Tibial artery (tissue), 4 donors: ENCODE measurements at regions not wholly inside any gene's neighbourhood (a gene's known extent, or its start where the extent isn't known, plus 50 kb on each side); places are given as distances from the start of the nearest gene placed in this dataset.

ENCODE experiments used
- DNase-seq, 2 donors: peaks; one replicate each; pipeline ENCODE4 v3.0.0-alpha.2; 2019
- H3K27ac ChIP-seq, 2 donors: fragments of 200-600 bp; sonication (generic) in 1 of 2; 1 replicate in 1 of 2; 2 replicates in 1 of 2; pipeline ENCODE4 v1.5.1; 2018 to 2019; ENCODE audit warnings: mild to moderate bottlenecking in 1 of 2
- H3K27me3 ChIP-seq, 2 donors: fragments of 200-600 bp; sonication (generic) in 1 of 2; one replicate each; pipeline versions ENCODE4 v1.5.1 to v1.6.0; 2016 to 2019
- H3K36me3 ChIP-seq, 3 donors: fragments of 200-600 bp; sonication (generic) in 2 of 3; one replicate each; pipeline ENCODE4 v1.5.1; 2016 to 2019; ENCODE audit warnings: mild to moderate bottlenecking in 2 of 3
- H3K4me1 ChIP-seq, 4 donors: fragments of 200-600 bp; sonication (generic) in 2 of 4; 1 replicate in 3 of 4; 2 replicates in 1 of 4; pipeline ENCODE4 v1.5.1; 2016 to 2019
- H3K4me3 ChIP-seq, 2 donors: fragments of 200-600 bp; sonication (generic) in 1 of 2; 1 replicate in 1 of 2; 2 replicates in 1 of 2; pipeline ENCODE4 v1.5.1; 2018 to 2019; ENCODE audit warnings: mild to moderate bottlenecking in 2 of 2
- H3K9me3 ChIP-seq, 3 donors: fragments of 200-600 bp; sonication (generic) in 1 of 3; one replicate each; pipeline ENCODE4 v1.5.1; 2016 to 2019
- intact Hi-C: fragments of 100-400 bp; cut with DNase I; formaldehyde crosslinking; loops from one replicate; pipeline ENCODE4 v1.15.0; 2023; ENCODE audit warnings: low total_unique reads
- TF ChIP-seq, protein P1 (sequence below), 2 experiments: fragments of 200-600 bp in 1 of 2; fragments of 450-650 bp in 1 of 2; IDR thresholded peaks; one replicate each; pipeline ENCODE4 v1.5.1; 2017 to 2019; ENCODE audit warnings: antibody characterized with exemption in 2 of 2, mild to moderate bottlenecking in 1 of 2, moderate library complexity in 1 of 2

DNA sequence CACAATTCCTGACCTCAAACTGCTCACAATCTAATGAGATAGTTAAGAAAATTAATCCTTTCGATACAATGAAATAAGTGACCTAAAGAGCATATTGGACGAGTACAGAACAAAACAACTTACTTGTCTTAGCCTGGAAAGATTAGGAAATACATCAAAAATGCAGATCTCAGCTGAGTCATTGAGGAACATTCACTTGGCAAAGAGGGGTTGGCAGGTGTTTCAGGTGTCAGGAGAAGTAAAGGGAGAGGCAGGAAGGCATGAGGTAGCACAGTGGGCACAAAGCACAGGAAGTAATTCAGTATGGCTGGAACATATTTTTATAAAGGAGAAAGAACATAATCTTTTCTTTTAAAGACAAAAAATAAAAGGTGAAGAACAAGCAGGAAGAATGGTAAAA, 628.8 kb upstream of the RGMB start:
- intact Hi-C loops = no loop called here
- no peak overlapping the region for H3K4me3 ChIP-seq
- TF ChIP-seq, protein P1, sequence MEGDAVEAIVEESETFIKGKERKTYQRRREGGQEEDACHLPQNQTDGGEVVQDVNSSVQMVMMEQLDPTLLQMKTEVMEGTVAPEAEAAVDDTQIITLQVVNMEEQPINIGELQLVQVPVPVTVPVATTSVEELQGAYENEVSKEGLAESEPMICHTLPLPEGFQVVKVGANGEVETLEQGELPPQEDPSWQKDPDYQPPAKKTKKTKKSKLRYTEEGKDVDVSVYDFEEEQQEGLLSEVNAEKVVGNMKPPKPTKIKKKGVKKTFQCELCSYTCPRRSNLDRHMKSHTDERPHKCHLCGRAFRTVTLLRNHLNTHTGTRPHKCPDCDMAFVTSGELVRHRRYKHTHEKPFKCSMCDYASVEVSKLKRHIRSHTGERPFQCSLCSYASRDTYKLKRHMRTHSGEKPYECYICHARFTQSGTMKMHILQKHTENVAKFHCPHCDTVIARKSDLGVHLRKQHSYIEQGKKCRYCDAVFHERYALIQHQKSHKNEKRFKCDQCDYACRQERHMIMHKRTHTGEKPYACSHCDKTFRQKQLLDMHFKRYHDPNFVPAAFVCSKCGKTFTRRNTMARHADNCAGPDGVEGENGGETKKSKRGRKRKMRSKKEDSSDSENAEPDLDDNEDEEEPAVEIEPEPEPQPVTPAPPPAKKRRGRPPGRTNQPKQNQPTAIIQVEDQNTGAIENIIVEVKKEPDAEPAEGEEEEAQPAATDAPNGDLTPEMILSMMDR (IDR thresholded peaks at IDR 0.05) = no peak
- no peak overlapping the region for H3K27ac ChIP-seq
- DNase-seq = no peak
- no peaks in the 10 kb centered on the region for H3K4me1 ChIP-seq
- no peaks in the 10 kb centered on the region for H3K27me3 ChIP-seq
- H3K36me3 ChIP-seq = no peaks in the 10 kb centered on the region
- no peaks in the 10 kb centered on the region for H3K9me3 ChIP-seq

DNA sequence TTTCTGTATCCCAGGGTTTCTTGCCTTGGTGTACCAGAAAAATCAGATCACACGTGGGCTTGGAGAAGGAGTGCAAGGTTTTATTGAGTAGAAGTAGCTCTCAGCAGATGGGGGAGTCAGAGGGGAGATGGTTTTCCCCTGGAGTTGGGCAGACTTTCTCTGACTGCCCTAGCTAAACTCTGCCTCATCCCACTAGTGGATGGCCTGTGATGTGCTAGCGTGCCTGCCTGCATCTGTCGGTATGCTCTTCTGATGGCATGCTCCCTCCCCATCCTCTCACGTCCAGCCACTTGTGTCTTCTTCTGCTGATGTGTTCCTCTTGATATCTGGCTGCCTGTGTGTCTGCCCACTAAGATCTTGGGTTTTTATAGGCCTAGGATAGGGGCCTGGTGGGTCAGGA, 616.1 kb upstream of the RGMB start:
- Histone ChIP-seq H3K4me1 (no peaks in the 10 kb centered on the region), H3K36me3 (no peaks in the 10 kb centered on the region), H3K4me3 (no peak overlapping the region), H3K27ac (no peak overlapping the region), H3K27me3 (no peaks in the 10 kb centered on the region), H3K9me3 (no peaks in the 10 kb centered on the region)
- TF ChIP-seq, protein P1 (IDR thresholded peaks at IDR 0.05) = no peak
- DNase-seq = no peak
- intact Hi-C loops = no loop called here

DNA sequence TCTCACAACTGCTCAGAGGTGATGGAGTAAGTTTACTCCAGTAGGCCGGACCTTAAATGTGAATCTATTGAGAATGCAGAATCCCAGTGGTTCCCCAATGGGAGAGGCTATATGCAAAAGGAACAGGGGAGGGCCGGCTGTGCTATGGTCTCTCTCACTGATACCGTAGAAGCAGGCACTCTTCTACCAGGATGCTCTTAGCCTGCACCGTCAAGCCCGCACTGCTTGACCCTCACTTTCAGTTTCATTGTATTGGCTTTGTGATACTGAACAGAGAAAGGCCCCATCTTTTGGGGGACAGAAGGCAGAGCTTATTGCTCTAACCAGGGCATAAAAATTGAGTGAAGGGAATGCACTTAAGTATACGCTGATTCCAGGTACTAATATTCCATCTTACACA, 615.0 kb upstream of the RGMB start:
- DNase-seq = no peak
- Histone ChIP-seq H3K4me1 (no peaks in the 10 kb centered on the region), H3K27ac (no peak overlapping the region), H3K4me3 (no peak overlapping the region), H3K27me3 (no peaks in the 10 kb centered on the region), H3K9me3 (no peaks in the 10 kb centered on the region), H3K36me3 (no peaks in the 10 kb centered on the region)
- intact Hi-C loops = no loop called here
- TF ChIP-seq, protein P1 (IDR thresholded peaks at IDR 0.05) = no peak

DNA sequence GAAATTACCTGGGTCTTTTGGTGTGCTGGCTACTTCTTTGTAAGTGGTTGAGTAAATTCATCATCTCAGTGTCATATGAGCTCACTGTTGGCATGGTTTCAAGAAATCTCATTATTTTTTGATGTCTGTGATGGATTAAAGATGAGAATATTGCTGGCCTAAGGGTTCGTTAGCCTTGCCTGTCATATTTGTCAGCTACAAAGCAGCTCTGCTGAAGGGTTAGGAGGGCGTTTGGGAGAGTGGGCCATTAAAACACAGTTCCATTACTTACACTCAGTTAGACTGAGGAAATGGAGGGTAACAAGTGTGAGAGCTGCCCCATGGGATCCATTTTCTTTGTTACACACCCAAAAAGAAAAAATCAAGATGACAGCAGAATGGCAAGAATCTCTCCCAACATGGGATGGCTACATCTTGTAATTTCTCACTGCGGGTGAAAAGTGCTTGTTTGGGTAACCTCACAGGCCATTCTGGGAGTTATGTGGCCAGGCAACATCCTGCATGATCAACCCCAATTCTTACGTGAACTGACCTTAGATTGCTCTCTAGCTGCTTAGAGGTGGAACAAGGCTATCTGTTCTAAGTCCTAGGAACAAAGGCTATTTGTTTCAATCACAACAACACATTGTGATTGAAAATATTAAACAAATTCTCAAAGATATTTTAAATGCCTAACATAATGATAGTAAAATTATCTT, 609.5 kb upstream of the RGMB start:
- H3K27me3 ChIP-seq = no peaks in the 10 kb centered on the region
- H3K9me3 ChIP-seq = no peaks in the 10 kb centered on the region
- TF ChIP-seq, protein P1 (IDR thresholded peaks at IDR 0.05) = no peak
- intact Hi-C loops = no loop called here
- no peak overlapping the region for H3K4me3 ChIP-seq
- DNase-seq = no peak
- no peaks in the 10 kb centered on the region for H3K36me3 ChIP-seq
- H3K27ac ChIP-seq = no peak overlapping the region
- no peaks in the 10 kb centered on the region for H3K4me1 ChIP-seq

GRCh38 chr5:98168871-98169270, 604.6 kb upstream of the RGMB start:
- intact Hi-C loops = no loop called here
- no peaks in the 10 kb centered on the region for H3K4me1 ChIP-seq
- no peaks in the 10 kb centered on the region for H3K36me3 ChIP-seq
- TF ChIP-seq, protein P1 (IDR thresholded peaks at IDR 0.05) = no peak
- H3K9me3 ChIP-seq = no peaks in the 10 kb centered on the region
- H3K4me3 ChIP-seq = no peak overlapping the region
- no peak for DNase-seq
- no peak overlapping the region for H3K27ac ChIP-seq
- no peaks in the 10 kb centered on the region for H3K27me3 ChIP-seq

GRCh38 chr5:98170994-98171393, 602.5 kb upstream of the RGMB start:
- Histone ChIP-seq H3K27ac (no peak overlapping the region), H3K36me3 (no peaks in the 10 kb centered on the region), H3K9me3 (no peaks in the 10 kb centered on the region), H3K4me1 (no peaks in the 10 kb centered on the region), H3K4me3 (no peak overlapping the region), H3K27me3 (no peaks in the 10 kb centered on the region)
- TF ChIP-seq, protein P1 (IDR thresholded peaks at IDR 0.05) = no peak
- DNase-seq = no peak
- intact Hi-C loops = no loop called here
